Endothelial cell of umbilical vein (primary cell): ENCODE measurements at regions not wholly inside any gene's neighbourhood (a gene's known extent, or its start where the extent isn't known, plus 50 kb on each side); places are given as distances from the start of the nearest gene placed in this dataset.

Experiments used
- BruUV-seq: library from RNA; stranded (reverse); fragments of 400-500 nt; replicated peaks from 2 replicates; lab custom pipeline; 2021; lab: Mats Ljungman, UMichigan
- CTCF ChIA-PET: fragments of 300-600, 350-600 bp; sonication (Branson Sonifier 250); formaldehyde crosslinking; loops from one replicate; lab custom pipeline; 2021; ENCODE audit warnings: antibody characterized with exemption, inconsistent platforms; lab: Charles Lee
- POLR2A ChIA-PET: fragments of 300-600, 350-600 bp; sonication (Branson Sonifier 250); formaldehyde crosslinking; loops from one replicate; lab custom pipeline; 2021; ENCODE audit warnings: antibody characterized with exemption, inconsistent platforms; lab: Charles Lee
- DNase-seq: peaks from one replicate; pipeline ENCODE4 v3.0.0-alpha.2; 2011; ENCODE audit warnings: low read depth, low spot score
- FAIRE-seq: peaks from 2 replicates; lab custom pipeline; 2011; peaks lifted over from hg19 to GRCh38; lab: Jason Lieb, UNC
- H2AFZ ChIP-seq: 2 replicates; pipeline ENCODE4 v1.6.0; 2012; ENCODE audit warnings: low read depth, low read length, control low read depth, inconsistent platforms
- H3K27ac ChIP-seq: 2 replicates; pipeline ENCODE4 v1.5.1; 2011; ENCODE audit warnings: low read depth, mild to moderate bottlenecking, control low read depth, low read length, moderate library complexity; ENCODE audit not compliant: insufficient read depth
- H3K27me3 ChIP-seq, 2 experiments: 2 replicates each; pipeline versions ENCODE4 v1.6.0 to v1.6.1; 2011; ENCODE audit warnings: low read length in 2 of 2, mixed read lengths in 1 of 2; ENCODE audit not compliant: control insufficient read depth in 2 of 2, insufficient read depth in 2 of 2
- H3K36me3 ChIP-seq, 2 experiments: 2 replicates in 1 of 2; 3 replicates in 1 of 2; pipeline ENCODE4 v1.5.1; 2011; ENCODE audit warnings: low read length in 2 of 2, mild to moderate bottlenecking in 1 of 2, moderate library complexity in 1 of 2; ENCODE audit not compliant: control insufficient read depth in 2 of 2, insufficient read depth in 2 of 2; ENCODE audit errors: extremely low read depth in 1 of 2
- H3K4me1 ChIP-seq: 3 replicates; pipeline ENCODE4 v1.5.1; 2011; ENCODE audit warnings: mild to moderate bottlenecking, low read length; ENCODE audit not compliant: control insufficient read depth, insufficient read depth; ENCODE audit errors: extremely low read depth
- H3K4me2 ChIP-seq: 2 replicates; pipeline ENCODE4 v1.6.1; 2011; ENCODE audit warnings: low read length, control low read depth, mixed read lengths; ENCODE audit not compliant: insufficient read depth
- H3K4me3 ChIP-seq, 3 experiments: fragments of 200-600 bp in 1 of 3; sonication (generic), shearing (Covaris generic) in 1 of 3; replicated peaks in 1 of 3; 2 replicates each; pipeline ENCODE4 v1.5.1; 2011 to 2016; ENCODE audit warnings: control low read depth in 3 of 3, low read length in 3 of 3, mild to moderate bottlenecking in 2 of 3, inconsistent platforms in 1 of 3, low read depth in 1 of 3, moderate library complexity in 1 of 3; ENCODE audit not compliant: insufficient read depth in 1 of 3
- H3K79me2 ChIP-seq: 2 replicates; pipeline ENCODE4 v1.6.0; 2012; ENCODE audit warnings: low read length, inconsistent platforms; ENCODE audit not compliant: control insufficient read depth, insufficient read depth
- H3K9ac ChIP-seq: replicated peaks from 2 replicates; pipeline ENCODE3; 2011; ENCODE audit warnings: low read length, control low read depth; ENCODE audit not compliant: insufficient read depth; ENCODE audit errors: extremely low read depth
- H3K9me1 ChIP-seq: replicated peaks from 3 replicates; pipeline ENCODE4 v1.6.0; 2011; ENCODE audit warnings: mild to moderate bottlenecking, low read length; ENCODE audit not compliant: control insufficient read depth, insufficient read depth; ENCODE audit errors: extremely low read depth
- H3K9me3 ChIP-seq: replicated peaks from 2 replicates; pipeline ENCODE4 v1.5.1; 2012; ENCODE audit warnings: low read length, inconsistent platforms; ENCODE audit not compliant: control insufficient read depth, insufficient read depth
- H4K20me1 ChIP-seq: replicated peaks from 2 replicates; pipeline ENCODE3; 2011; ENCODE audit warnings: mild to moderate bottlenecking, low read length; ENCODE audit not compliant: control insufficient read depth, insufficient read depth; ENCODE audit errors: extremely low read depth
- EZH2 ChIP-seq: IDR thresholded peaks from 2 replicates; pipeline ENCODE4 v1.6.1; 2012; ENCODE audit warnings: borderline replicate concordance, low read depth, mild to moderate bottlenecking, moderate library complexity, low read length, inconsistent platforms; ENCODE audit not compliant: severe bottlenecking
- FOS ChIP-seq: IDR thresholded peaks from 2 replicates; pipeline ENCODE4 v1.6.1; 2011; ENCODE audit warnings: mild to moderate bottlenecking, low read length, moderate library complexity, borderline replicate concordance; ENCODE audit not compliant: insufficient read depth
- GATA2 ChIP-seq: IDR thresholded peaks from 2 replicates; pipeline ENCODE4 v1.7.0; 2011; ENCODE audit warnings: low read depth, mild to moderate bottlenecking, moderate library complexity, mixed read lengths, low read length; ENCODE audit not compliant: insufficient read length, insufficient read depth
- JUN ChIP-seq: IDR thresholded peaks from 2 replicates; pipeline ENCODE4 v1.6.1; 2011; ENCODE audit warnings: borderline replicate concordance, low read depth; ENCODE audit not compliant: insufficient read length, insufficient read depth
- MYC ChIP-seq: IDR thresholded peaks from one replicate; pipeline ENCODE4 v1.6.1; 2011; ENCODE audit warnings: mild to moderate bottlenecking, low read depth, low read length
- POLR2A ChIP-seq: IDR thresholded peaks from 2 replicates; pipeline ENCODE4 v1.6.1; 2012; ENCODE audit warnings: low read depth, mild to moderate bottlenecking, control low read depth, low read length
- POLR2AphosphoS5 ChIP-seq: IDR thresholded peaks from 2 replicates; pipeline ENCODE4 v1.6.1; 2012; ENCODE audit warnings: low read depth, mild to moderate bottlenecking, control low read depth, low read length, moderate library complexity; ENCODE audit not compliant: insufficient read depth
- dilution Hi-C: fragments of 300-500 bp; cut with MboI; formaldehyde crosslinking; loops from one replicate; pipeline ENCODE4 v1.15.0; 2019; ENCODE audit warnings: low sequenced_read_pairs; ENCODE audit not compliant: extremely low pct_ligation_motif_present
- intact Hi-C: fragments of 100-400 bp; cut with micrococcal nuclease; formaldehyde crosslinking; loops from one replicate; pipeline ENCODE4 v1.10.0; 2022
- TF ChIP-seq, protein P1 (sequence below), 2 donors: IDR thresholded peaks; 1 replicate in 1 of 2; 2 replicates in 1 of 2; pipeline ENCODE4 v1.5.1; 2011; ENCODE audit warnings: low read length in 2 of 2, mild to moderate bottlenecking in 2 of 2, moderate library complexity in 2 of 2, control low read depth in 1 of 2, inconsistent platforms in 1 of 2, low read depth in 1 of 2; ENCODE audit not compliant: insufficient read depth in 1 of 2; ENCODE audit errors: extremely low read depth in 1 of 2
- TF ChIP-seq, protein P2 (sequence below): IDR thresholded peaks from 2 replicates; pipeline ENCODE4 v1.6.1; 2011; ENCODE audit not compliant: insufficient read depth, insufficient read length

DNA sequence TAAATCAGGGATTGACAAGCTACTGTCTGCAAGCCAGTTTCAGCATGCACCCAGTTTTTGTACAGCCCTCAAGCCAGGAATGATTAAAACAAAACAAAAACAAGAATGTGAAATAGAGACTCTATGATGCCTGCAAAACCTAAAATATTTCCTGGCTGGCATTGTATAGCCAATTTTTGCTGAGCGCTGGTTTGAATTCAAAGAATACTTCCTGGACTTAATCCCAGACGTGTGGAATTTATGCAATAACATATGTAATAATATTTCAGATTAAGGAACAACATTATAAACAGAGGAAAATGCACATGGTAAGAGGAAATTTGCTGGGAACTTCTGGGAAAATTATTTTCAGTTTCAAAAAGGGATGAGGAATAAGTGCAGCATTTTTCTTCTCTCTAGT lies 148.1 kb upstream of the RPRM start:
- CTCF ChIA-PET: no interaction called here

More for the DNA sequence above, 148.1 kb upstream of the RPRM start:
- no peaks in the 10 kb centered on the region for H4K20me1 ChIP-seq
- H3K27me3 ChIP-seq: no peaks in the 10 kb centered on the region
- no peak overlapping the region for H3K4me2 ChIP-seq
- BruUV-seq: no TSS peak
- dilution Hi-C loops (no loop called here), intact Hi-C loops (no loop called here)
- no peak overlapping the region for H3K9ac ChIP-seq
- no peak overlapping the region for H3K27ac ChIP-seq
- H3K9me1 ChIP-seq: no peaks in the 10 kb centered on the region
- H3K4me3 ChIP-seq: no peak overlapping the region
- no peak overlapping the region for H2AFZ ChIP-seq
- DNase-seq: no peak
- no peak for FAIRE-seq
- no peaks in the 10 kb centered on the region for H3K36me3 ChIP-seq
- H3K4me1 ChIP-seq: no peaks in the 10 kb centered on the region
- no peaks in the 10 kb centered on the region for H3K79me2 ChIP-seq
- TF ChIP-seq POLR2AphosphoS5 (no peak), GATA2 (no peak), MYC (no peak), POLR2A (no peak), FOS (no peak), JUN (no peak), EZH2 (no peak)
- TF ChIP-seq, protein P1, sequence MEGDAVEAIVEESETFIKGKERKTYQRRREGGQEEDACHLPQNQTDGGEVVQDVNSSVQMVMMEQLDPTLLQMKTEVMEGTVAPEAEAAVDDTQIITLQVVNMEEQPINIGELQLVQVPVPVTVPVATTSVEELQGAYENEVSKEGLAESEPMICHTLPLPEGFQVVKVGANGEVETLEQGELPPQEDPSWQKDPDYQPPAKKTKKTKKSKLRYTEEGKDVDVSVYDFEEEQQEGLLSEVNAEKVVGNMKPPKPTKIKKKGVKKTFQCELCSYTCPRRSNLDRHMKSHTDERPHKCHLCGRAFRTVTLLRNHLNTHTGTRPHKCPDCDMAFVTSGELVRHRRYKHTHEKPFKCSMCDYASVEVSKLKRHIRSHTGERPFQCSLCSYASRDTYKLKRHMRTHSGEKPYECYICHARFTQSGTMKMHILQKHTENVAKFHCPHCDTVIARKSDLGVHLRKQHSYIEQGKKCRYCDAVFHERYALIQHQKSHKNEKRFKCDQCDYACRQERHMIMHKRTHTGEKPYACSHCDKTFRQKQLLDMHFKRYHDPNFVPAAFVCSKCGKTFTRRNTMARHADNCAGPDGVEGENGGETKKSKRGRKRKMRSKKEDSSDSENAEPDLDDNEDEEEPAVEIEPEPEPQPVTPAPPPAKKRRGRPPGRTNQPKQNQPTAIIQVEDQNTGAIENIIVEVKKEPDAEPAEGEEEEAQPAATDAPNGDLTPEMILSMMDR (IDR thresholded peaks at IDR 0.05; ENCODE audit: extremely low read depth in 1 of 2, insufficient read depth in 1 of 2, low read depth in 1 of 2, low read length in 2 of 2): no peak
- TF ChIP-seq, protein P2, sequence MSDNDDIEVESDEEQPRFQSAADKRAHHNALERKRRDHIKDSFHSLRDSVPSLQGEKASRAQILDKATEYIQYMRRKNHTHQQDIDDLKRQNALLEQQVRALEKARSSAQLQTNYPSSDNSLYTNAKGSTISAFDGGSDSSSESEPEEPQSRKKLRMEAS: no peak
- peaks cover 2% of the 10 kb centered on the region for H3K9me3 ChIP-seq
- POLR2A ChIA-PET: no interaction called here
